ENCODE measurements at regions not wholly inside any gene's neighbourhood (a gene's known extent, or its start where the extent isn't known, plus 50 kb on each side); places are given as distances from the start of the nearest gene placed in this dataset.
A peak's percentile ranks its signal among the peaks of the same experiment; 100 is the strongest.
"Not testable (repeated sequence)": the region's sequence is repeated elsewhere in the genome, so short reads cannot be mapped to it uniquely, and the experiment has no call there.

- DNase-seq (ENCODE audit: low spot score), result no peak
Measured at GRCh38 chr5:60077292-60077691, 183.8 kb upstream of the PDE4D start.

- DNase-seq (ENCODE audit: low spot score), result no peak
Measured at GRCh38 chr5:60076746-60077145, 183.2 kb upstream of the PDE4D start.

- DNase-seq (ENCODE audit: low spot score), result peak; percentile 28
Measured at GRCh38 chr5:60066502-60066901, 173.0 kb upstream of the PDE4D start.

- no peak for DNase-seq (ENCODE audit: low spot score)
Measured at GRCh38 chr5:60060389-60060788, 166.9 kb upstream of the PDE4D start.

GRCh38 chr5:60056191-60056590 lies 162.7 kb upstream of the PDE4D start:
- no peak for DNase-seq (ENCODE audit: low spot score)

GRCh38 chr5:60055168-60055567 lies 161.6 kb upstream of the PDE4D start:
- DNase-seq (ENCODE audit: low spot score), result no peak

GRCh38 chr5:60041996-60042664 lies 148.6 kb upstream of the PDE4D start:
- peak; percentile 23 for DNase-seq (ENCODE audit: low spot score)

GRCh38 chr5:60041508-60041907 lies 148.0 kb upstream of the PDE4D start:
- DNase-seq (ENCODE audit: low spot score), result not testable (repeated sequence)

GRCh38 chr5:60036192-60036938 lies 142.8 kb upstream of the PDE4D start:
- DNase-seq (ENCODE audit: low spot score), result no peak

- DNase-seq (ENCODE audit: low spot score), result no peak
Measured at GRCh38 chr5:60026161-60026560, 132.6 kb upstream of the PDE4D start.

- peak; percentile 36 for DNase-seq (ENCODE audit: low spot score)
Measured at GRCh38 chr5:60024104-60024503, 130.6 kb upstream of the PDE4D start.

- no peak for DNase-seq (ENCODE audit: low spot score)
Measured at GRCh38 chr5:60023255-60023654, 129.7 kb upstream of the PDE4D start.

GRCh38 chr5:60020457-60020856 lies 126.9 kb upstream of the PDE4D start:
- DNase-seq (ENCODE audit: low spot score), result no peak

- not testable (repeated sequence) for DNase-seq (ENCODE audit: low spot score)
Measured at GRCh38 chr5:60018960-60019359, 125.4 kb upstream of the PDE4D start.

GRCh38 chr5:60018091-60018490 lies 124.6 kb upstream of the PDE4D start:
- no peak for DNase-seq (ENCODE audit: low spot score)

GRCh38 chr5:60014331-60014730 lies 120.8 kb upstream of the PDE4D start:
- DNase-seq (ENCODE audit: low spot score), result no peak

- DNase-seq (ENCODE audit: low spot score), result no peak
Measured at GRCh38 chr5:60010853-60011252, 117.3 kb upstream of the PDE4D start.

GRCh38 chr5:60010328-60010727 lies 116.8 kb upstream of the PDE4D start:
- peak; percentile 56 for DNase-seq (ENCODE audit: low spot score)

GRCh38 chr5:60007729-60008128 lies 114.2 kb upstream of the PDE4D start:
- no peak for DNase-seq (ENCODE audit: low spot score)

GRCh38 chr5:59999056-59999455 lies 105.5 kb upstream of the PDE4D start:
- no peak for DNase-seq (ENCODE audit: low spot score)

GRCh38 chr5:59992206-59992605 lies 98.7 kb upstream of the PDE4D start:
- no peak for DNase-seq (ENCODE audit: low spot score)

GRCh38 chr5:59988396-59988795 lies 94.9 kb upstream of the PDE4D start:
- DNase-seq (ENCODE audit: low spot score), result no peak

GRCh38 chr5:59976342-59976741 lies 82.8 kb upstream of the PDE4D start:
- no peak for DNase-seq (ENCODE audit: low spot score)

GRCh38 chr5:59972043-59972442 lies 78.5 kb upstream of the PDE4D start:
- DNase-seq (ENCODE audit: low spot score), result no peak

All from H4 (cell line).